HG03060 (cell line): ENCODE measurements at regions not wholly inside any gene's neighbourhood (a gene's known extent, or its start where the extent isn't known, plus 50 kb on each side); places are given as distances from the start of the nearest gene placed in this dataset.

Experiments used
- ATAC-seq: cut with Tn5 transposase; IDR thresholded peaks from one replicate; pipeline ENCODE4 v1.9.1; 2021; ENCODE audit warnings: low read depth, moderate number of reproducible peaks; ENCODE audit not compliant: unreplicated experiment

- ATAC-seq = no peak
Measured at GRCh38 chr2:7573166-7573825, 656.1 kb downstream of the RNF144A start.

GRCh38 chr2:7574385-7574784 lies 657.2 kb downstream of the RNF144A start:
- no peak for ATAC-seq

GRCh38 chr2:7577769-7578168 lies 660.6 kb downstream of the RNF144A start:
- ATAC-seq = no peak

- no peak for ATAC-seq
Measured at GRCh38 chr2:7584017-7584416, 666.8 kb downstream of the RNF144A start.

- no peak for ATAC-seq
Measured at GRCh38 chr2:7586898-7587297, 669.7 kb downstream of the RNF144A start.

GRCh38 chr2:7588295-7588694 lies 671.1 kb downstream of the RNF144A start:
- ATAC-seq = no peak

GRCh38 chr2:7592618-7593140 lies 675.5 kb downstream of the RNF144A start:
- no peak for ATAC-seq

GRCh38 chr2:7593360-7593759 lies 676.1 kb downstream of the RNF144A start:
- no peak for ATAC-seq

- ATAC-seq = no peak
Measured at GRCh38 chr2:7594211-7594610, 677.0 kb downstream of the RNF144A start.

GRCh38 chr2:7595206-7595605 lies 678.0 kb downstream of the RNF144A start:
- no peak for ATAC-seq

GRCh38 chr2:7598402-7598801 lies 681.2 kb downstream of the RNF144A start:
- ATAC-seq = no peak

GRCh38 chr2:7599462-7600258 lies 682.4 kb downstream of the RNF144A start:
- no peak for ATAC-seq

- ATAC-seq = no peak
Measured at GRCh38 chr2:7601990-7602389, 684.8 kb downstream of the RNF144A start.

GRCh38 chr2:7604456-7604855 lies 687.2 kb downstream of the RNF144A start:
- ATAC-seq = no peak

GRCh38 chr2:7607441-7608173 lies 690.4 kb downstream of the RNF144A start:
- ATAC-seq = no peak

- ATAC-seq = no peak
Measured at GRCh38 chr2:7609556-7609955, 692.3 kb downstream of the RNF144A start.

- ATAC-seq = no peak
Measured at GRCh38 chr2:7609974-7610373, 692.8 kb downstream of the RNF144A start.

GRCh38 chr2:7611750-7612149 lies 694.5 kb downstream of the RNF144A start:
- no peak for ATAC-seq

GRCh38 chr2:7612969-7613368 lies 695.8 kb downstream of the RNF144A start:
- no peak for ATAC-seq

GRCh38 chr2:7613831-7614230 lies 696.6 kb downstream of the RNF144A start:
- ATAC-seq = no peak

GRCh38 chr2:7618031-7618430 lies 700.8 kb downstream of the RNF144A start:
- ATAC-seq = no peak
